GM12891 (cell line): ENCODE measurements at regions not wholly inside any gene's neighbourhood (a gene's known extent, or its start where the extent isn't known, plus 50 kb on each side); places are given as distances from the start of the nearest gene placed in this dataset.
"Not testable (repeated sequence)": the region's sequence is repeated elsewhere in the genome, so short reads cannot be mapped to it uniquely, and the experiment has no call there.

Experiments
- DNase-seq: peaks from one replicate; pipeline ENCODE4 v3.0.0; 2011; ENCODE audit warnings: low spot score; ENCODE audit not compliant: insufficient read length
- FAIRE-seq: peaks from 2 replicates; lab custom pipeline; 2011; peaks lifted over from hg19 to GRCh38; lab: Jason Lieb, UNC
- PAX5 ChIP-seq: IDR thresholded peaks from 2 replicates; pipeline ENCODE4 v1.6.1; 2011; ENCODE audit warnings: low read length, moderate library complexity, mild to moderate bottlenecking; ENCODE audit not compliant: insufficient read depth, severe bottlenecking
- POLR2A ChIP-seq: IDR thresholded peaks from 2 replicates; pipeline ENCODE4 v1.6.1; 2011; ENCODE audit warnings: low read depth, low read length, control low read depth
- POLR2AphosphoS5 ChIP-seq: IDR thresholded peaks from 2 replicates; pipeline ENCODE4 v1.6.1; 2011; ENCODE audit warnings: low read depth, low read length, control low read depth
- POU2F2 ChIP-seq: IDR thresholded peaks from 2 replicates; pipeline ENCODE4 v1.6.1; 2011; ENCODE audit warnings: low read depth, mild to moderate bottlenecking, control low read depth, low read length, moderate library complexity
- SPI1 ChIP-seq: IDR thresholded peaks from 2 replicates; pipeline ENCODE4 v1.6.1; 2011; ENCODE audit warnings: low read depth, low read length, control low read depth
- TAF1 ChIP-seq: IDR thresholded peaks from 2 replicates; pipeline ENCODE4 v1.6.1; 2011; ENCODE audit warnings: low read depth, low read length, control low read depth

DNA sequence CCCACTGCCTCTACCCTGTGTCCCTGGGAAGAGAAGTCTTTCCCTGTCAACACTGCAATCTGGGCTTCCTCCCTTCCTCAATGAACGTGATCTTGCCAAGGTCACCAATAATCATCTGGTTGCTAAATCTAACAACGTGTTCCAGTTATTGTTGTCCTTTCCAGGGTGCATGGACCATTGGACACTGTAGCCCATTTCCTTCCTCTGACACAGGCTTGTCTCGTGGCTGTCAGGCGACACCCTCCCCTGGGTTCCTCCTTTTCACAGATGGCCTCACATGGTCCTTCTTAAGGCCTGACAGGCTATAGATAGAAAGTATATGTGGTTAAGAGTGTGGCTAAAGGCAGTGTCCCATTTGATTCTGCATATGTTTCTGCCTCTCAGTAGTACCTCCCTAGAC lies 67.7 kb upstream of the STARD13 start:
- FAIRE-seq = peak; percentile 87
- no peak for TF ChIP-seq POLR2A
- TF ChIP-seq POU2F2 = no peak
- peak; percentile 52 for TF ChIP-seq SPI1
- DNase-seq = peak; percentile 17

DNA sequence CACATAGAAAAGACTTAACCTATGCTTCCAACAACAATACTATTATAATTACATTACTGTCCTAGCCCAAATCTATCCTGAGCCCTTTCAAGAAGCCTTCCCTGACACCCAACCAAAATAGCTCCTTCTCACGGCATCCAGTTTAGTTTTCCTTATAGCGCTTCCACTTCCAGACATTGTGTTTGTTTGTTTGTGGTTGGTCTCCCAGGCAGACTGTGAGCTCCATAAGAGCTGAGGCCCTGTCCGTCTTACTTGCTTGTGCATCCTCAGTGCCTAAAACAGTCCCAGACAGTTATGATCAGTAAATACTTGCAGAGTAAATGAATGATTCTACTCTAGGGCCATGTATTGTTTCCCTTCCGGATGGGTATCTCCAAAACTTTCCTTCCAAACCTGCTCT lies 68.1 kb upstream of the STARD13 start:
- TF ChIP-seq TAF1 = no peak
- TF ChIP-seq SPI1 = no peak
- no peak for TF ChIP-seq POLR2A
- TF ChIP-seq POLR2AphosphoS5 = no peak
- no peak for TF ChIP-seq PAX5
- TF ChIP-seq POU2F2 = no peak
- FAIRE-seq (no peak), DNase-seq (no peak)

DNA sequence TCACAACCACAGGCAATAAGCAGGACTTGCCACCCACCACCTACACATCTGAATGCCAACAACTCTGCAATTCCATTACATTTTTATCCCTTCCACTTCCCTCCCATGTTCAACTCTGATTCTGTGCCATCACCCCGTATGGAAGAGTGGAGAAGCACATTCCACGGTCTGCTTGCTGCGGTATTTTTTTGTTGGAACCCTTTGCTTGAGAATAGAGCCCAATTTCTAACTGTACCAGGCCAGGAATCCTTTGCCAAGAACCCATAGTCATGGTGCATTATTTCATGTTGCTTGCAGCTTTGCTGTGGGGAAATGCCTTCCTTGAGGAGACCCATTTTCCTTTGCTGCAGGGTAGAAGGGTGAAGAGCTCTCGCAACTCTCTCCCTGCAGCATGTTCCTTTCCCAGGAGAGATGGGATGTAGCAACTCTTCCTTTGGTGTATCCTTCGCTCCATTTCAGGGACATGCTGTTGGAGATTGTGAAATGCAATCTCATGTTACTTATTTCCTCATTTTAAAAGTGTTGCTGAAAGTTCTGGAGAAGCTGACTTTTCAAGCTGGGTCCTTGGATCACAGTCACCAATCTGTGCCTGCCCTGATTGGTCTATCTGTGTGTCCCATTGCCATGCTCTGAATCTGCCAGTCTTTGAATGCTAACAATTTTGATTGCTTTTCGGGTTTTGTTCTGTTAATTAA lies 69.8 kb upstream of the STARD13 start:
- DNase-seq = no peak
- no peak for FAIRE-seq
- TF ChIP-seq PAX5 (no peak), POLR2AphosphoS5 (no peak), POLR2A (no peak), SPI1 (no peak), POU2F2 (no peak), TAF1 (no peak)

DNA sequence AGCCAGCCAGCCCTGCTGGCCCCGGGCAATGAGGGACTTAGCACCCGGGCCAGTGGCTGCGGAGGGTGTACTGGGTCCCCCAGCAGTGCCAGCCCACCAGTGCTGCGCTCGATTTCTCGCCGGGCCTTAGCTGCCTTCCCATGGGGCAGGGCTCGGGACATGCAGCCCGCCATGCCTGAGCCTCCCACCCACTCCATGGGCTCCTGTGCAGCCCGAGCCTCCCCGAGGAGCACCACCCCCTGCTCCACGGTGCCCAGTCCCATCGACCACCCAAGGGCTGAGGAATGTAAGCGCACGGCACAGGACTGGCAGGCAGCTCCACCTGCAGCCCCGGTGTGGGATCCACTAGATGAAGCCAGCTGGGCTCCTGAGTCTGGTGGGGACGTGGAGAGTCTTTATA lies 72.5 kb upstream of the STARD13 start:
- FAIRE-seq, DNase-seq: not testable (repeated sequence)

DNA sequence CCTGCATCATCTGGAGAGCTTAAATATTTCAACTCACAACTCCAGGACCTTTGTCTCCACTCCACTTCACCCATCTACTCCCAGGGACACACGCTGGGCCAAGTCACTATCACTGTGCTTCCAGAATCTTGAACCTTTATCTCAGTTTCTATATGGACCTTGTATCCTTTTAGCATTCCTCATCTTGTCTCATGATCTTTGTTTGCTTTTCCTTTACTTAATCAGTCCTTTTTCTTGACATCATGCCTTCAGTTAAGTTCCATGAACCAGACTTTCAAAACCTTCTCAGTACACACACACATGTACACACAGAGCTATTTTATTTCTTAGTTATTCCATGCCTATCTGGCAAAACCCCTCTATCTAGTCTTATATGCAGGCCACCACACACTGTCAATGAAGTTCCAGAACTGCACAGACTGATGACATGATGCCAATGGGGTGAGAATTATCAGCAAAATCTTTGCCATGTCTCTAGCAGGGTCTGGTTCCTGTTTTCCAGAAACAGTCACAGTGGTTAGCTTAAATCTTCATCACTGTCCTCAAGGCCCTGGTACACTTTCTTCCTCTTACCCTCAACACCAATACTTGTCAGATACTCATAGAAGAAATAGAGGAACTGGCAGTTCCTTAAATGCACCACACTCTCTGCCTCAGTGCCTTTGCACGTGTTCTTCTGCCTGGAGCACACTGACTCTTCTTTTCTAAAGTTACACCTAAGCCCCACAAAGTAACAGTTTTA lies 77.6 kb upstream of the STARD13 start:
- no peak for DNase-seq
- FAIRE-seq = no peak
- TF ChIP-seq POU2F2 (no peak), PAX5 (no peak), SPI1 (peak; percentile 77), POLR2AphosphoS5 (no peak)

DNA sequence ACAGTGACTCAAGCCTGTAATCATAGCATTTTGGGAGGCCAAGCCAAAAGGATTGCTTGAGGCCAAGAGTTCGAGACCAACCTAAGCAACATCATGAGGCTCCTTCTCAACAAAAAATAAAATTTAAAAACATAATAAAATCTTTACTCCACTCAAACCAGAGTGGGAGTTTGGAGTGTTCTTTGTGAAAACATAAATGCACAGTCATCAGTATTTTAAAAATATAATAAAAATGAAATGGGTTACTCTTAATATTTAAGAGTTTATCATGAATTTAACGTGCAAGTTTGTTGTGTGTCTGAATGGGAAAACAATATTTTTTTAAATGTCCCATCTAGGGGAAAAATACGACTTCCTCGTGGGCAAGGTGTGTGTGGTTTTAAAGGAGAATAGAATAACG lies 78.6 kb upstream of the STARD13 start:
- no peak for FAIRE-seq
- DNase-seq = no peak
- no peak for TF ChIP-seq SPI1
- TF ChIP-seq POU2F2 = no peak
- TF ChIP-seq POLR2A = no peak
- TF ChIP-seq TAF1 = no peak
- TF ChIP-seq PAX5 = no peak
- no peak for TF ChIP-seq POLR2AphosphoS5

DNA sequence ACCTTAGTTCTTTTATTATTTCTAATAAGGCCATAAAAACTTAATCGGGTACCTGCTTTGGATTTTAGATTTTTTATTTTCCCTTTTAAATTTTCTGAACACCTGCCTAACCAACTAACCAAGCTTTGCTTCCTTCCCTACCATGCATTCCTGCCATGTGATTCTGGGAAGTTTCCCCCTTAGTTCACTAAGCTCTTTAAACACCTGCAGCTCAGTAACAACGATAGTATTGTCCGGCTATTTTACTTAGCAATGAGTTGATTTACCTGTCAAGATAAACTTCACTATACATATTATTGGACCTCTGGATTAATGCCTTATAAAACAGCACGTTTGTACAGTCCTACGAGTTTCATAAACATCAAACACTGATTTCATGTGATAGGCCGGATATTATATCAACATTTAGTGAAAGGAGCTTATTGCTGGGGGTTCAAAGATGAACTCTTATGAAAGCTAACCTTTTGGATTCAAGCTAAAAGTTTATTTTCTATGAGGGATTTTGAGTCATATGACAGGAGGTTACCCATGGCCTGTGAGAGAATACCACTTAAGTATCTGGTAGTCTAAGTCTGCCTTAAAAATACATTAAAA lies 81.0 kb upstream of the STARD13 start:
- no peak for FAIRE-seq
- no peak for TF ChIP-seq POLR2AphosphoS5
- TF ChIP-seq TAF1 = no peak
- TF ChIP-seq PAX5 = no peak
- no peak for TF ChIP-seq SPI1
- no peak for TF ChIP-seq POLR2A
- no peak for TF ChIP-seq POU2F2
- DNase-seq = no peak

DNA sequence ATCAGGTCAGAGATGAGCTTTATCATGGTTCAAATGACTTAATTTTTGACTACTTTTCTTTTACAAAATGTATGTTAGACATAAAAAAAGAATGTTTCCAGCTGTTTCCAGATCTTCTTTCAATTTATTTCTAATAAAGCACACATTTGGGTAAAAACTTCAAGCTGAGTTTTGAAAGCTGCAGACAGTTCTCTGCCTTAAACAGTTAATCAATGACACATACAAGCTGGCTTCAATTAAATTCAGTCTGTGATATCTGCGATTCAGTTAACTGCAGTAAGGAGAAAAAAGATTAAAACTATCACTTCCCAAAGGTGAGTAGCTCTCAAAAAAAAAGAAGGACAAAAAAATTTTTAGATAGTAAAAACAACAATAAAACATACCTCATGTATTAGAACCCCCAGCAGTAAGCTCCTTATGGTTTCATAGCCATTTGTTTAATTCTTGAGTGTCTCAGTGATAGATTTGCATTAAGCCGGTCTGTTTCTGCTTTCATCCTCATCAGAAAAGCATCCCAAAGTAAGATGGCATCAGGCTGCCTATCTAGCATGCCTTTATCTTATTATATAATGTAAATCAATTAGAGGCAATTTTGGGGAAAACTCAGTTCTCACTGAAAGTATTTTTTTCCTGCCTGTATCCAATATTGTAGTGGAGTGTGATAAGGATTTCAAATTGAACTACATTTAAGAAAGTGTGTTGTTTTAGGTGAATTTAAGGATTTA lies 81.8 kb upstream of the STARD13 start:
- FAIRE-seq = no peak
- DNase-seq = no peak
- TF ChIP-seq PAX5 (no peak), POU2F2 (no peak), TAF1 (no peak), POLR2A (no peak), SPI1 (no peak), POLR2AphosphoS5 (no peak)

DNA sequence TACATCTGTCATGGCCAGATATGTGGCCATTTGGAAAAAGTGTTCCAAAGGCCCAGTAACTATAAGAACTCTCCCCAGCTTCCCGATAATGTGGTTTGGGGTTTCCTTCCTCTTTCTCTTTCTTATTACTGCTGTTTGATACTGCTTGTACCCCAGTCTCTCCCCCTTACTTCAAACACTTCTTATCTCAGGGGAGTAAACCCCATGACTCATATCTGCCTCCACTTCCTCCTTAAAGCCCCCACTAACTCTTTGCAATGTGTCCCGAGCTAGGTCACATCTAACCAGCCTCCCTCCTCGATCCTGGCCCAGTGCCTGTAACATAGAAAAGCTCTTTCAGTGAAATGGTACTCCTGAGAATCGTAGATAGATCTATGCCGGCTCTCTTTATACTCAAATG lies 82.4 kb upstream of the STARD13 start:
- DNase-seq = no peak
- FAIRE-seq = no peak
- TF ChIP-seq SPI1 (peak; percentile 68), PAX5 (no peak)

DNA sequence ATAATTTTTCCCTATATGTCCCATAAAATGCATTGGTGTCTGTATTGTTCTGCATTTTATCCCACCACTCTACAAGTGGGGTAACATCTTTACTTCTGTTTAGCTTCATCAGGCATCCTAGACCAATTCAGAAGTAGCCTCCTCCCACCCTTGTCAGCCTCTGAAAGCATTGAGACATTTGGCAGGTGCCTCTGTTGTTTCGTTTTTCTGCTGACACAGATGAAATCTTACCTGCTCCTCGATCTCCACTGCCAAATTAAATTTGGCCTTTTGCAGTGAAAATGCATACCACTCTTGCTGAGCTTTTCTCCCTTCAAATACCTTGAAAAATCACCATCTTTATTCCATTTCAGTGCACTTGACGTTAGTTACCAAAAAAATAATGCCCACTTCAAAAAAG lies 83.5 kb upstream of the STARD13 start:
- FAIRE-seq (no peak), DNase-seq (no peak)
- TF ChIP-seq TAF1 (no peak), POU2F2 (no peak), POLR2A (no peak), PAX5 (no peak), POLR2AphosphoS5 (no peak), SPI1 (no peak)
